ENCODE measurements at regions not wholly inside any gene's neighbourhood (a gene's known extent, or its start where the extent isn't known, plus 50 kb on each side); places are given as distances from the start of the nearest gene placed in this dataset.

DNA sequence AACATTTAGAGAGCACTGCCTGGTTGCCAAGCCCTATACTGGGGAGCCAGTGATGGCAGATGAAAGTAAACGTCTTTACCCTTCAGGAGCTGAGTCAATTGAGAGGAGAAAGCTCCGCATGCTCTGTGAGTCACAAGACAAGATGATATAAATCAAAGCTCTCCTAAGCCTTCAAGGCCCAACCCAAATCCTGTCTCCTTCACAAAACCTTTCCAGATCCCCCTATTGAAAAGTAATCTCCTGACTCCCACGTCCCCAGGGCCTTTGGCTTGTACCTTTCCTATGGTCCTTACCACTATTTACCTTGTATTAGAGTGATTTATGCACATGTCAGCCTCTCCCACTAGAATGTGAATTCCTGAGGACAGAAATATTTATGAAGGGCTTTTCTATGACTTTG lies 230.1 kb upstream of the TENM4 start:
- no peaks in the 10 kb centered on the region for H3K27me3 ChIP-seq
- H3K4me1 ChIP-seq: no peaks in the 10 kb centered on the region
- no peaks in the 10 kb centered on the region for H3K9me3 ChIP-seq
- TF ChIP-seq POLR2A (IDR thresholded peaks at IDR 0.05) (no peak), POLR2AphosphoS5 (IDR thresholded peaks at IDR 0.05) (no peak), EP300 (IDR thresholded peaks at IDR 0.05) (no peak)
- TF ChIP-seq, protein P1, sequence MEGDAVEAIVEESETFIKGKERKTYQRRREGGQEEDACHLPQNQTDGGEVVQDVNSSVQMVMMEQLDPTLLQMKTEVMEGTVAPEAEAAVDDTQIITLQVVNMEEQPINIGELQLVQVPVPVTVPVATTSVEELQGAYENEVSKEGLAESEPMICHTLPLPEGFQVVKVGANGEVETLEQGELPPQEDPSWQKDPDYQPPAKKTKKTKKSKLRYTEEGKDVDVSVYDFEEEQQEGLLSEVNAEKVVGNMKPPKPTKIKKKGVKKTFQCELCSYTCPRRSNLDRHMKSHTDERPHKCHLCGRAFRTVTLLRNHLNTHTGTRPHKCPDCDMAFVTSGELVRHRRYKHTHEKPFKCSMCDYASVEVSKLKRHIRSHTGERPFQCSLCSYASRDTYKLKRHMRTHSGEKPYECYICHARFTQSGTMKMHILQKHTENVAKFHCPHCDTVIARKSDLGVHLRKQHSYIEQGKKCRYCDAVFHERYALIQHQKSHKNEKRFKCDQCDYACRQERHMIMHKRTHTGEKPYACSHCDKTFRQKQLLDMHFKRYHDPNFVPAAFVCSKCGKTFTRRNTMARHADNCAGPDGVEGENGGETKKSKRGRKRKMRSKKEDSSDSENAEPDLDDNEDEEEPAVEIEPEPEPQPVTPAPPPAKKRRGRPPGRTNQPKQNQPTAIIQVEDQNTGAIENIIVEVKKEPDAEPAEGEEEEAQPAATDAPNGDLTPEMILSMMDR (IDR thresholded peaks at IDR 0.05): no peak
- DNase-seq: no peak
- no peak overlapping the region for H3K27ac ChIP-seq
- no peak overlapping the region for H3K4me3 ChIP-seq
- WGBS, 2 donors: 56 to 70% methylated on average over 3 of the region's 3 CpGs
- no peaks in the 10 kb centered on the region for H3K36me3 ChIP-seq
- intact Hi-C loops (cut with DNase I): no loop called here

DNA sequence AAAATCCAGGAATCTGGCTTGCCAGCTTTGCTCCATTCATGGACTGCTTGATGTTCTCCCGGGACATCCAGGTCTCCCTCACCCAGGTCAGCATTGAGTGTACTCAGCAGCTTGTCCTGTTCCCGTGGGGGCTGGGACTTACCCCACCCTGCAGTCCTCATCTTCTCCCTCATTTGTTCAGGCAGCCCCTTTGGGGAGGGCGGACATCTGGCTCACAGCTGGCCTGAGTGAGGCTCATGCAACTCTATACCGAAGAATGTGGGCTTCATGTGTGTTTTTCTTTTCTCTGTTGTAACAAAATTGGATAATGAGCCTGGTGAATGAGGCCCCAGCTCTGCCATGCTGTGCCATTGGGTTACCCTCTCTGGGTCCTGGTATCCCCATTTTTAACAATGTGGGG lies 227.7 kb upstream of the TENM4 start:
- Histone ChIP-seq H3K27me3 (no peaks in the 10 kb centered on the region), H3K36me3 (no peaks in the 10 kb centered on the region), H3K4me3 (no peak overlapping the region), H3K27ac (no peak overlapping the region), H3K4me1 (no peaks in the 10 kb centered on the region), H3K9me3 (no peaks in the 10 kb centered on the region)
- TF ChIP-seq POLR2A (IDR thresholded peaks at IDR 0.05): no peak
- TF ChIP-seq, protein P1 (IDR thresholded peaks at IDR 0.05): no peak
- TF ChIP-seq EP300 (IDR thresholded peaks at IDR 0.05): no peak
- no peak for TF ChIP-seq POLR2AphosphoS5 (IDR thresholded peaks at IDR 0.05)
- 70 to 78% methylated on average over 4 of the region's 4 CpGs for WGBS, 2 donors
- intact Hi-C loops (cut with DNase I): no loop called here
- DNase-seq: no peak

DNA sequence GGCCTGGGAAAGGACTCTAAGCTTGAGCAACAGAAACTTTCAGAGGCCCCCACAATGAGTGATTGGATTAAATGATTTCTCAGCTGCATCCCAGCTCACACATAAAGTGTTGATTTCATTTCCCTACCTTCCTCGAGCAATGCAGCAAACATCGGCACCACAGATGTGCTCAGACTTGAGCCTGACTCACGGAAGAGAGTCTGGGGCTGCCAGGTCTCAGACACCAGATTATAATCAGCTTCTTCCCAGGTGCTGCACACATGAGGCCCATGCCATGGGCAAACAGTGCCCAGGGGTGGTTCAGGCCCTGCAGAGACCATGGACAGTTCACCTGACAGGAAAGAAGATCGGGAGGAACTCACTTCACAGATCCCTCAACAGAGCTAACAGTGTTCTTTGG lies 226.6 kb upstream of the TENM4 start:
- Histone ChIP-seq H3K27me3 (no peaks in the 10 kb centered on the region), H3K27ac (no peak overlapping the region), H3K4me3 (no peak overlapping the region), H3K4me1 (no peaks in the 10 kb centered on the region), H3K36me3 (no peaks in the 10 kb centered on the region), H3K9me3 (no peaks in the 10 kb centered on the region)
- no peak for DNase-seq
- intact Hi-C loops (cut with DNase I): no loop called here
- TF ChIP-seq, protein P1 (IDR thresholded peaks at IDR 0.05): no peak
- TF ChIP-seq EP300 (IDR thresholded peaks at IDR 0.05) (no peak), POLR2AphosphoS5 (IDR thresholded peaks at IDR 0.05) (no peak), POLR2A (IDR thresholded peaks at IDR 0.05) (no peak)
- 82 to 89% methylated on average over 4 of the region's 4 CpGs for WGBS, 2 donors

DNA sequence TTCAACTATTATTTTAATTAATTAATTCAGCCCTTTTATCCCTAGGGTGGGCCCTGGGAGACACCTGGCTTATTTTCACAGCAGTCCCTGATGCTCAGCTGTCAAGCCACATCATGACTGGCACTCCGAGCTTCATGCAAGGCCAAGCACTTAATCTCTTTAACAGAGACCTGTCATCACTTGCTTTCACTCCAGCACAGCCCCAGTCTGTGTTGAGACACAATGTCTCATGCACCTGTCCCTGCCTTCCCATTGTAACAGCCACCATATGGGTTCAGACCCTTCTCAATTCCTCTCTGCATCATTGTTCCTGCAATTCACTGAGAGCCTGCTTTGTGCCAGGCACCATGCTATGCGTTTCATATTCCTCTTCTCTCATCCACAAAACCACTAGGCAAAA lies 222.2 kb upstream of the TENM4 start:
- whole genome bisulfite sequencing, 2 donors: 85 to 87% methylated on average over 2 of the region's 2 CpGs
- Histone ChIP-seq H3K9me3 (no peaks in the 10 kb centered on the region), H3K27me3 (no peaks in the 10 kb centered on the region), H3K4me3 (no peak overlapping the region), H3K4me1 (no peaks in the 10 kb centered on the region), H3K27ac (no peak overlapping the region), H3K36me3 (no peaks in the 10 kb centered on the region)
- intact Hi-C loops (cut with DNase I): no loop called here
- TF ChIP-seq POLR2AphosphoS5 (IDR thresholded peaks at IDR 0.05) (no peak), POLR2A (IDR thresholded peaks at IDR 0.05) (no peak)
- TF ChIP-seq, protein P1 (IDR thresholded peaks at IDR 0.05): no peak
- DNase-seq: no peak

DNA sequence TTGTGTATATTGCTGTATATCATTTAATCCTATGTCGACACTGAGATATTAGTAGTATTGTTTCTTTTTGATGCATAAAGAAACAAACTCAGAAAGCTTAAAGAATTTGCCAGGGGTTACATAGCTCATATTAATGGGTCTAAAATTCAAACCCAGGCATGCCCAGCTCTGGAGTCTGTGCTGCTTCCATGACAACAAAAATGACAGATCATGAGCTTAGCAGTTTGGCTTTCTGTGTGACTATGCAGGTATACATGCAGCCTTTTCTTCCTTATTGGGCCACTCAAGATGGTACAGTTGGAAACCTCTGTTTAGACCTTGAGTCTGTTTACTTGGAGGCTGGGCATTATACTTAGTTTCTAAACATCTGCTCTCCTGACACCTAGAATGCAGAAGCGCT lies 220.5 kb upstream of the TENM4 start:
- 84 to 88% methylated on average over 2 of the region's 2 CpGs for WGBS, 2 donors
- Histone ChIP-seq H3K9me3 (no peaks in the 10 kb centered on the region), H3K4me1 (no peaks in the 10 kb centered on the region), H3K4me3 (no peak overlapping the region), H3K36me3 (no peaks in the 10 kb centered on the region), H3K27me3 (no peaks in the 10 kb centered on the region), H3K27ac (no peak overlapping the region)
- intact Hi-C loops (cut with DNase I): no loop called here
- TF ChIP-seq, protein P1 (IDR thresholded peaks at IDR 0.05): no peak
- TF ChIP-seq POLR2AphosphoS5 (IDR thresholded peaks at IDR 0.05) (no peak), EP300 (IDR thresholded peaks at IDR 0.05) (no peak), POLR2A (IDR thresholded peaks at IDR 0.05) (no peak)
- no peak for DNase-seq

Data from sigmoid colon (tissue), 6 donors.